Left lung (tissue), 4 donors: ENCODE measurements at regions not wholly inside any gene's neighbourhood (a gene's known extent, or its start where the extent isn't known, plus 50 kb on each side); places are given as distances from the start of the nearest gene placed in this dataset.

Experiments
- ATAC-seq: fragments of 200-7000 bp; cut with Tn5 transposase; one replicate; pipeline ENCODE4 v1.9.1; 2020; ENCODE audit warnings: moderate library complexity
- DNase-seq, 4 donors: peaks; one replicate each; pipeline ENCODE4 v3.0.0-alpha.2; 2013 to 2020
- H3K27ac ChIP-seq, 2 donors: fragments of 200-600 bp; sonication (generic) in 1 of 2; one replicate each; pipeline versions ENCODE4 v1.5.0 to v1.8.0; 2020 to 2021
- H3K27me3 ChIP-seq, 2 donors: fragments of 200-600 bp; sonication (generic) in 1 of 2; one replicate each; pipeline versions ENCODE4 v1.5.0 to v1.8.0; 2020 to 2021
- H3K36me3 ChIP-seq, 2 donors: fragments of 200-600 bp; sonication (generic) in 1 of 2; one replicate each; pipeline versions ENCODE4 v1.5.0 to v1.8.0; 2020 to 2021
- H3K4me1 ChIP-seq, 2 donors: fragments of 200-600 bp; one replicate each; pipeline ENCODE4 v1.8.0; 2021
- H3K4me3 ChIP-seq, 2 donors: fragments of 200-600 bp; sonication (generic) in 1 of 2; one replicate each; pipeline versions ENCODE4 v1.5.0 to v1.8.0; 2020 to 2021; ENCODE audit warnings: mild to moderate bottlenecking in 1 of 2
- H3K9me3 ChIP-seq, 2 donors: fragments of 200-600 bp; sonication (generic) in 1 of 2; one replicate each; pipeline versions ENCODE4 v1.5.0 to v1.8.0; 2020 to 2021
- CTCF ChIP-seq, 2 donors: fragments of 200-600 bp; sonication (generic) in 1 of 2; IDR thresholded peaks; one replicate each; pipeline versions ENCODE4 v1.5.0 to v1.8.0; 2021; ENCODE audit warnings: antibody characterized with exemption in 2 of 2
- intact Hi-C, 2 donors: fragments of 100-400 bp; cut with DNase I; formaldehyde crosslinking; loops; one replicate each; pipeline versions ENCODE4 v1.11.2 to v1.14.2; 2022
- donor health status: DM: no; HTN: yes; CAD: no.
- donor health status: DM: no; HTN: no; CAD: no.

- Histone ChIP-seq H3K27ac (no peak overlapping the region), H3K4me3 (no peak overlapping the region), H3K4me1 (no peaks in the 10 kb centered on the region), H3K27me3 (peaks cover 0 to 3% of the 10 kb centered on the region in 2 donors), H3K9me3 (no peaks in the 10 kb centered on the region), H3K36me3 (no peaks in the 10 kb centered on the region)
- TF ChIP-seq CTCF (IDR thresholded peaks at IDR 0.05) = no peak
- no peak for ATAC-seq
- DNase-seq = no peak
- intact Hi-C loops = no loop called here
These were observed 71.2 kb upstream of the TMEM164 start for GRCh38 chrX:109931677-109932076.

GRCh38 chrX:109934434-109934833 lies 68.5 kb upstream of the TMEM164 start:
- no peak for DNase-seq
- H3K27ac ChIP-seq = no peak overlapping the region
- no peaks in the 10 kb centered on the region for H3K36me3 ChIP-seq
- no peak for TF ChIP-seq CTCF (IDR thresholded peaks at IDR 0.05)
- intact Hi-C loops = no loop called here
- peaks cover 0 to 4% of the 10 kb centered on the region in 2 donors for H3K27me3 ChIP-seq
- H3K4me3 ChIP-seq = no peak overlapping the region
- H3K4me1 ChIP-seq = no peaks in the 10 kb centered on the region
- H3K9me3 ChIP-seq = no peaks in the 10 kb centered on the region
- no peak for ATAC-seq

- intact Hi-C loops = no loop called here
- Histone ChIP-seq H3K27me3 (peaks cover 0 to 4% of the 10 kb centered on the region in 2 donors), H3K4me1 (no peaks in the 10 kb centered on the region), H3K9me3 (no peaks in the 10 kb centered on the region), H3K27ac (no peak overlapping the region), H3K36me3 (no peaks in the 10 kb centered on the region), H3K4me3 (no peak overlapping the region)
- ATAC-seq (no peak), DNase-seq (no peak)
- TF ChIP-seq CTCF (IDR thresholded peaks at IDR 0.05) = no peak
These were observed 68.0 kb upstream of the TMEM164 start for GRCh38 chrX:109934935-109935334.

- no peak for ATAC-seq
- intact Hi-C loops = no loop called here
- no peak for TF ChIP-seq CTCF (IDR thresholded peaks at IDR 0.05)
These were observed 66.8 kb upstream of the TMEM164 start for GRCh38 chrX:109936114-109936513.

GRCh38 chrX:109936598-109936997 lies 66.3 kb upstream of the TMEM164 start:
- H3K27ac ChIP-seq = no peak overlapping the region
- DNase-seq = no peak
- peaks cover 0 to 4% of the 10 kb centered on the region in 2 donors for H3K27me3 ChIP-seq
- H3K4me3 ChIP-seq = no peak overlapping the region
- intact Hi-C loops = no loop called here
- H3K4me1 ChIP-seq = no peaks in the 10 kb centered on the region
- no peak for TF ChIP-seq CTCF (IDR thresholded peaks at IDR 0.05)
- H3K9me3 ChIP-seq = no peaks in the 10 kb centered on the region
- H3K36me3 ChIP-seq = no peaks in the 10 kb centered on the region
- ATAC-seq = no peak

More at GRCh38 chrX:109936114-109936513, 66.8 kb upstream of the TMEM164 start:
- Histone ChIP-seq H3K27ac (no peak overlapping the region), H3K27me3 (peaks cover 0 to 4% of the 10 kb centered on the region in 2 donors), H3K9me3 (no peaks in the 10 kb centered on the region), H3K4me3 (no peak overlapping the region), H3K4me1 (no peaks in the 10 kb centered on the region), H3K36me3 (no peaks in the 10 kb centered on the region)
- no peak for DNase-seq
